IMR-90 (cell line): ENCODE measurements at regions not wholly inside any gene's neighbourhood (a gene's known extent, or its start where the extent isn't known, plus 50 kb on each side); places are given as distances from the start of the nearest gene placed in this dataset.

Experiments used
- ATAC-seq: fragments of 200-7000 bp; cut with Tn5 transposase; 2 replicates; pipeline ENCODE4 v1.9.1; 2020; ENCODE audit warnings: low read depth, mild to moderate bottlenecking, moderate library complexity
- BruUV-seq: library from RNA; stranded (reverse); fragments of 400-500 nt; replicated peaks from 2 replicates; lab custom pipeline; 2021; lab: Mats Ljungman, UMichigan
- CTCF ChIA-PET: fragments of 300-600 bp; formaldehyde crosslinking; extraction: SDS; loops from one replicate; lab custom pipeline; 2021; ENCODE audit warnings: antibody characterized with exemption; lab: Yijun Ruan, JAX
- POLR2A ChIA-PET: fragments of 300-600 bp; sonication (Branson Sonifier 250); formaldehyde crosslinking; loops from one replicate; lab custom pipeline; 2022; ENCODE audit warnings: antibody characterized with exemption; ENCODE audit not compliant: unreplicated experiment; lab: Charles Lee
- DNase-seq: peaks from one replicate; pipeline ENCODE4 v3.0.0; 2013
- H2AFZ ChIP-seq: replicated peaks from 2 replicates; pipeline ENCODE3; 2013; ENCODE audit warnings: low read length, mild to moderate bottlenecking; ENCODE audit not compliant: poor library complexity
- H2AK5ac ChIP-seq: 2 replicates; pipeline ENCODE4 v1.6.1; 2013; ENCODE audit warnings: low read depth, low read length, inconsistent platforms
- H2AK9ac ChIP-seq: replicated peaks from 2 replicates; pipeline ENCODE3; 2013; ENCODE audit warnings: mild to moderate bottlenecking, low read depth, low read length, moderate library complexity; ENCODE audit not compliant: poor library complexity
- H2BK120ac ChIP-seq: 2 replicates; pipeline ENCODE4 v1.6.1; 2013; ENCODE audit warnings: low read depth, low read length, inconsistent platforms
- H2BK15ac ChIP-seq: 3 replicates; pipeline ENCODE4 v1.6.1; 2013; ENCODE audit warnings: low read depth, low read length, inconsistent platforms
- H2BK20ac ChIP-seq: 2 replicates; pipeline ENCODE4 v1.6.1; 2013; ENCODE audit warnings: low read depth, mild to moderate bottlenecking, inconsistent platforms, low read length, moderate library complexity
- H2BK5ac ChIP-seq: 2 replicates; pipeline ENCODE4 v1.6.1; 2013; ENCODE audit warnings: mild to moderate bottlenecking, low read depth, low read length, inconsistent platforms; ENCODE audit not compliant: poor library complexity, severe bottlenecking
- H3K14ac ChIP-seq: replicated peaks from 2 replicates; pipeline ENCODE4 v1.6.1; 2013; ENCODE audit warnings: low read depth, low read length, inconsistent platforms
- H3K18ac ChIP-seq: 2 replicates; pipeline ENCODE4 v1.6.1; 2013; ENCODE audit warnings: low read depth, low read length, control low read depth
- H3K23ac ChIP-seq: 2 replicates; pipeline ENCODE4 v1.6.1; 2013; ENCODE audit warnings: low read depth, low read length, inconsistent platforms
- H3K27ac ChIP-seq: 2 replicates; pipeline ENCODE4 v1.5.1; 2013; ENCODE audit warnings: mild to moderate bottlenecking, control low read depth, low read length; ENCODE audit not compliant: insufficient read depth
- H3K27me3 ChIP-seq: 2 replicates; pipeline ENCODE4 v1.6.1; 2013; ENCODE audit warnings: low read length; ENCODE audit not compliant: control insufficient read depth, insufficient read depth
- H3K36me3 ChIP-seq: 2 replicates; pipeline ENCODE4 v1.6.1; 2013; ENCODE audit warnings: low read length, mixed read lengths; ENCODE audit not compliant: control insufficient read depth, insufficient read depth
- H3K4ac ChIP-seq: 2 replicates; pipeline ENCODE4 v1.6.1; 2013; ENCODE audit warnings: low read depth, low read length, inconsistent platforms
- H3K4me1 ChIP-seq: 2 replicates; pipeline ENCODE4 v1.6.1; 2013; ENCODE audit warnings: low read length, mixed read lengths; ENCODE audit not compliant: control insufficient read depth, insufficient read depth
- H3K4me2 ChIP-seq: 2 replicates; pipeline ENCODE4 v1.6.1; 2013; ENCODE audit warnings: low read depth, mild to moderate bottlenecking, control low read depth, low read length, moderate library complexity
- H3K4me3 ChIP-seq: 2 replicates; pipeline ENCODE4 v1.5.1; 2013; ENCODE audit warnings: low read depth, mild to moderate bottlenecking, control low read depth, low read length, moderate library complexity; ENCODE audit not compliant: insufficient read depth
- H3K56ac ChIP-seq: 2 replicates; pipeline ENCODE4 v1.6.1; 2013; ENCODE audit warnings: low read length, inconsistent platforms; ENCODE audit not compliant: insufficient read depth; ENCODE audit errors: extremely low read depth
- H3K79me1 ChIP-seq, 2 experiments: 2 replicates each; pipeline ENCODE4 v1.6.1; 2013; ENCODE audit warnings: low read length in 2 of 2, inconsistent platforms in 1 of 2, low read depth in 1 of 2
- H3K9ac ChIP-seq: 2 replicates; pipeline ENCODE4 v1.6.1; 2013; ENCODE audit warnings: low read depth, low read length, control low read depth
- H3K9me1 ChIP-seq: 2 replicates; pipeline ENCODE4 v1.6.1; 2013; ENCODE audit warnings: low read length, inconsistent platforms; ENCODE audit not compliant: insufficient read depth
- H3K9me3 ChIP-seq: 2 replicates; pipeline ENCODE4 v1.6.1; 2013; ENCODE audit warnings: low read length; ENCODE audit not compliant: control insufficient read depth, insufficient read depth
- H4K20me1 ChIP-seq: 2 replicates; pipeline ENCODE4 v1.6.1; 2013; ENCODE audit warnings: low read length, inconsistent platforms; ENCODE audit not compliant: insufficient read depth
- H4K5ac ChIP-seq: 2 replicates; pipeline ENCODE4 v1.6.1; 2013; ENCODE audit warnings: mild to moderate bottlenecking, low read depth, low read length, control low read depth
- H4K8ac ChIP-seq, 2 experiments: 2 replicates each; pipeline ENCODE4 v1.6.1; 2013; ENCODE audit warnings: low read depth in 2 of 2, low read length in 2 of 2, control low read depth in 1 of 2, inconsistent platforms in 1 of 2
- H4K91ac ChIP-seq: 2 replicates; pipeline ENCODE4 v1.6.1; 2013; ENCODE audit warnings: low read depth, low read length, inconsistent platforms; ENCODE audit not compliant: insufficient read depth
- BHLHE40 ChIP-seq: fragments of 150-350 bp; IDR thresholded peaks from 2 replicates; pipeline ENCODE4 v1.6.1; 2016; ENCODE audit warnings: mild to moderate bottlenecking, low read depth, low read length
- CEBPB ChIP-seq: IDR thresholded peaks from 2 replicates; pipeline ENCODE4 v1.6.1; 2012; ENCODE audit warnings: low read depth, low read length, improper control_type of control experiment
- FOS ChIP-seq: fragments of 150-350 bp; IDR thresholded peaks from 2 replicates; pipeline ENCODE4 v1.6.1; 2016; ENCODE audit warnings: low read depth, low read length
- NFE2L2 ChIP-seq: fragments of 150-350 bp; IDR thresholded peaks from 2 replicates; pipeline ENCODE4 v1.6.1; 2016; ENCODE audit warnings: low read depth, mild to moderate bottlenecking, low read length
- RAD21 ChIP-seq: IDR thresholded peaks from 2 replicates; pipeline ENCODE4 v1.6.1; 2012; ENCODE audit warnings: low read length, improper control_type of control experiment
- RCOR1 ChIP-seq: IDR thresholded peaks from 2 replicates; pipeline ENCODE4 v1.6.1; 2012; ENCODE audit warnings: mild to moderate bottlenecking, low read length, improper control_type of control experiment; ENCODE audit not compliant: insufficient replicate concordance
- SMC3 ChIP-seq: fragments of 150-350 bp; IDR thresholded peaks from 2 replicates; pipeline ENCODE4 v1.6.1; 2016; ENCODE audit warnings: low read depth, mild to moderate bottlenecking, antibody characterized with exemption, low read length, moderate library complexity
- WGBS, 2 experiments: methylation state at CpG; one replicate each; pipeline versions ENCODE4 v1.1.5 to v1.1.7; 2013; ENCODE audit warnings: missing lambda C conversion rate in 2 of 2; ENCODE audit not compliant: insufficient read length in 1 of 2; ENCODE audit errors: extremely low coverage in 2 of 2; 5-methylcytosine and 5-hydroxymethylcytosine counted together
- dilution Hi-C: fragments of 300-500 bp; cut with HindIII; formaldehyde crosslinking; loops from one replicate; pipeline ENCODE4 v1.14.3; 2018; ENCODE audit warnings: low sequenced_read_pairs; ENCODE audit not compliant: unreplicated experiment
- in situ Hi-C: fragments of 300-500 bp; cut with MboI; formaldehyde crosslinking; loops from 3 replicates; pipeline ENCODE4 v1.14.3; 2019; ENCODE audit warnings: low sequenced_read_pairs, inconsistent platforms, mixed read lengths
- intact Hi-C: fragments of 100-400 bp; cut with micrococcal nuclease; formaldehyde crosslinking; loops from 2 replicates; pipeline ENCODE4 v1.10.0; 2022
- TF ChIP-seq, protein P1 (sequence below): conservative IDR thresholded peaks from 2 replicates; pipeline ENCODE4 v1.5.1; 2012; ENCODE audit warnings: mild to moderate bottlenecking, low read depth, low read length, improper control_type of control experiment
- TF ChIP-seq, protein P2 (sequence below): fragments of 150-350 bp; IDR thresholded peaks from 2 replicates; pipeline ENCODE4 v1.6.1; 2017; ENCODE audit warnings: mild to moderate bottlenecking, antibody characterized with exemption, low read length, low read depth
- TF ChIP-seq, protein P3 (sequence below): fragments of 150-350 bp; IDR thresholded peaks from 2 replicates; pipeline ENCODE4 v1.6.1; 2016; ENCODE audit warnings: low read depth, mild to moderate bottlenecking, low read length, moderate library complexity, borderline replicate concordance

DNA sequence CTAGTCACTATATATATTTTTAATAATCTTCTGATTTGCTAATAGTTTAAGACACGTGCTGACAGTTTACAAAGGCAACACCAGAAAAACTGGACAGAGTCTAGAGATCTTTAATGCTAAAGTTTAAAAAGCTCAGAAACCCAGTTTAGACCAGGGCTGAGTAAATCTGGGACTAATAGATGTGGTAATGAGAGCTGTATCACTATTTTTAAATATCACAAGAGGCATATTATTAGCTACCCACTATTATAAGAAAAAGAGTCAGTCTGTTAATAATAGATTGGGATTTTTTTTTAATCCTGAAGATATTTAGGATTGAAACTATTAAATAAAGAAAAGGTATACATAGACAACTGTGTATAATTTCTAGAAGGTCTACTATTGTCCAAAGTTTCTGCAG lies 299.9 kb downstream of the ZEB2 start:
- Histone ChIP-seq H2AK9ac (no peak overlapping the region), H3K4ac (no peak overlapping the region), H3K79me1 (no peaks in the 10 kb centered on the region), H3K36me3 (no peaks in the 10 kb centered on the region), H2BK5ac (no peak overlapping the region), H3K27ac (no peak overlapping the region), H4K8ac (no peak overlapping the region), H2BK15ac (no peak overlapping the region), H3K23ac (no peak overlapping the region), H2BK120ac (no peak overlapping the region), H2AK5ac (no peak overlapping the region), H3K4me1 (no peaks in the 10 kb centered on the region), H3K9me3 (no peaks in the 10 kb centered on the region), H3K4me2 (no peak overlapping the region), H3K4me3 (no peak overlapping the region), H3K56ac (no peak overlapping the region), H3K14ac (no peak overlapping the region), H2AFZ (no peak overlapping the region), H3K9ac (no peak overlapping the region), H3K27me3 (no peaks in the 10 kb centered on the region), H4K91ac (no peak overlapping the region), H4K5ac (no peak overlapping the region), H3K9me1 (no peaks in the 10 kb centered on the region), H2BK20ac (no peak overlapping the region), H4K20me1 (no peaks in the 10 kb centered on the region), H3K18ac (no peak overlapping the region)
- no peak for TF ChIP-seq RCOR1
- TF ChIP-seq, protein P1, sequence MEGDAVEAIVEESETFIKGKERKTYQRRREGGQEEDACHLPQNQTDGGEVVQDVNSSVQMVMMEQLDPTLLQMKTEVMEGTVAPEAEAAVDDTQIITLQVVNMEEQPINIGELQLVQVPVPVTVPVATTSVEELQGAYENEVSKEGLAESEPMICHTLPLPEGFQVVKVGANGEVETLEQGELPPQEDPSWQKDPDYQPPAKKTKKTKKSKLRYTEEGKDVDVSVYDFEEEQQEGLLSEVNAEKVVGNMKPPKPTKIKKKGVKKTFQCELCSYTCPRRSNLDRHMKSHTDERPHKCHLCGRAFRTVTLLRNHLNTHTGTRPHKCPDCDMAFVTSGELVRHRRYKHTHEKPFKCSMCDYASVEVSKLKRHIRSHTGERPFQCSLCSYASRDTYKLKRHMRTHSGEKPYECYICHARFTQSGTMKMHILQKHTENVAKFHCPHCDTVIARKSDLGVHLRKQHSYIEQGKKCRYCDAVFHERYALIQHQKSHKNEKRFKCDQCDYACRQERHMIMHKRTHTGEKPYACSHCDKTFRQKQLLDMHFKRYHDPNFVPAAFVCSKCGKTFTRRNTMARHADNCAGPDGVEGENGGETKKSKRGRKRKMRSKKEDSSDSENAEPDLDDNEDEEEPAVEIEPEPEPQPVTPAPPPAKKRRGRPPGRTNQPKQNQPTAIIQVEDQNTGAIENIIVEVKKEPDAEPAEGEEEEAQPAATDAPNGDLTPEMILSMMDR, result no peak
- TF ChIP-seq RAD21, result no peak
- TF ChIP-seq SMC3, result no peak
- TF ChIP-seq, protein P2, sequence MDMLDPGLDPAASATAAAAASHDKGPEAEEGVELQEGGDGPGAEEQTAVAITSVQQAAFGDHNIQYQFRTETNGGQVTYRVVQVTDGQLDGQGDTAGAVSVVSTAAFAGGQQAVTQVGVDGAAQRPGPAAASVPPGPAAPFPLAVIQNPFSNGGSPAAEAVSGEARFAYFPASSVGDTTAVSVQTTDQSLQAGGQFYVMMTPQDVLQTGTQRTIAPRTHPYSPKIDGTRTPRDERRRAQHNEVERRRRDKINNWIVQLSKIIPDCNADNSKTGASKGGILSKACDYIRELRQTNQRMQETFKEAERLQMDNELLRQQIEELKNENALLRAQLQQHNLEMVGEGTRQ, result no peak
- TF ChIP-seq CEBPB, result no peak
- no peak for TF ChIP-seq FOS
- TF ChIP-seq BHLHE40, result no peak
- TF ChIP-seq, protein P3, sequence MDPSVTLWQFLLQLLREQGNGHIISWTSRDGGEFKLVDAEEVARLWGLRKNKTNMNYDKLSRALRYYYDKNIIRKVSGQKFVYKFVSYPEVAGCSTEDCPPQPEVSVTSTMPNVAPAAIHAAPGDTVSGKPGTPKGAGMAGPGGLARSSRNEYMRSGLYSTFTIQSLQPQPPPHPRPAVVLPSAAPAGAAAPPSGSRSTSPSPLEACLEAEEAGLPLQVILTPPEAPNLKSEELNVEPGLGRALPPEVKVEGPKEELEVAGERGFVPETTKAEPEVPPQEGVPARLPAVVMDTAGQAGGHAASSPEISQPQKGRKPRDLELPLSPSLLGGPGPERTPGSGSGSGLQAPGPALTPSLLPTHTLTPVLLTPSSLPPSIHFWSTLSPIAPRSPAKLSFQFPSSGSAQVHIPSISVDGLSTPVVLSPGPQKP, result no peak
- TF ChIP-seq NFE2L2, result no peak
- no CpG with 5 or more reads among the region's 1 CpG for WGBS, 2 experiments
- in situ Hi-C loops (no loop called here), dilution Hi-C loops (no loop called here), intact Hi-C loops (no loop called here)
- ATAC-seq (no peak), DNase-seq (no peak)
- BruUV-seq, result no TSS peak
- ChIA-PET POLR2A (no interaction called here), CTCF (no interaction called here)
